Urinary bladder (tissue), 3 donors: ENCODE measurements at regions not wholly inside any gene's neighbourhood (a gene's known extent, or its start where the extent isn't known, plus 50 kb on each side); places are given as distances from the start of the nearest gene placed in this dataset.
"Not testable (repeated sequence)": the region's sequence is repeated elsewhere in the genome, so short reads cannot be mapped to it uniquely, and the experiment has no call there.

ENCODE experiments used
- DNase-seq: peaks from one replicate; pipeline ENCODE4 v3.0.0-alpha.2; 2015; ENCODE audit errors: extremely low spot score
- H3K27ac ChIP-seq: one replicate; pipeline ENCODE4 v1.5.1; 2013; ENCODE audit warnings: low read depth, mild to moderate bottlenecking, moderate library complexity
- H3K36me3 ChIP-seq: one replicate; pipeline ENCODE4 v1.6.1; 2013; ENCODE audit warnings: mild to moderate bottlenecking, moderate library complexity; ENCODE audit not compliant: insufficient read depth
- H3K4me1 ChIP-seq: one replicate; pipeline ENCODE4 v1.6.1; 2013; ENCODE audit warnings: mild to moderate bottlenecking, moderate library complexity; ENCODE audit not compliant: insufficient read depth
- H3K4me3 ChIP-seq: one replicate; pipeline ENCODE4 v1.5.1; 2013; ENCODE audit warnings: low read depth, low read length
- WGBS: extraction: QIAGEN DNeasy Blood & Tissue Kit; methylation state at CpG from one replicate; pipeline ENCODE4 v1.1.7; 2013; 5-methylcytosine and 5-hydroxymethylcytosine counted together
- donor health status: healthy with polysubstance abuse.
- donor health status: healthy.

DNA sequence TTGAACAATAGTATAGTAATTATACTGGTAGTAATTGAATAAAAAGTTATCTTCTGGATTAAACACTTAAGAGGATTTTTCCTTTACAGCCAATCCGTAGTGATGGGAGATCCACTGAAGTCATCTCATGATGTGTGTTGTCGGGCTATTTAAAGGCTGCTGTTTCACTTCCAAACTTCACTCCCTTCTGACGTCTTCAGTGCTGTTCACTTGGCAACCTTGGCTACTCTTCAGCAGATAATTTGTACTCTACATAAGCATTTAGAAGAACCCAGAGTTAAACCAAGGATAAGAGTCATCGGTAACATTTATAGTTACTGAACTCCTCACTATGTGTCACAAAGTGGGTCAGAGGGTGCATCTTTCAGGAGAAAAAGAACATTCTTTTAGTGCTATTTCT lies 179.1 kb upstream of the EYA4 start:
- H3K36me3 ChIP-seq, result no peaks in the 10 kb centered on the region
- H3K4me3 ChIP-seq, result no peak overlapping the region
- DNase-seq, result no peak
- 24% methylated on average over 4 of the region's 4 CpGs for WGBS
- no peak overlapping the region for H3K27ac ChIP-seq
- H3K4me1 ChIP-seq, result no peaks in the 10 kb centered on the region

DNA sequence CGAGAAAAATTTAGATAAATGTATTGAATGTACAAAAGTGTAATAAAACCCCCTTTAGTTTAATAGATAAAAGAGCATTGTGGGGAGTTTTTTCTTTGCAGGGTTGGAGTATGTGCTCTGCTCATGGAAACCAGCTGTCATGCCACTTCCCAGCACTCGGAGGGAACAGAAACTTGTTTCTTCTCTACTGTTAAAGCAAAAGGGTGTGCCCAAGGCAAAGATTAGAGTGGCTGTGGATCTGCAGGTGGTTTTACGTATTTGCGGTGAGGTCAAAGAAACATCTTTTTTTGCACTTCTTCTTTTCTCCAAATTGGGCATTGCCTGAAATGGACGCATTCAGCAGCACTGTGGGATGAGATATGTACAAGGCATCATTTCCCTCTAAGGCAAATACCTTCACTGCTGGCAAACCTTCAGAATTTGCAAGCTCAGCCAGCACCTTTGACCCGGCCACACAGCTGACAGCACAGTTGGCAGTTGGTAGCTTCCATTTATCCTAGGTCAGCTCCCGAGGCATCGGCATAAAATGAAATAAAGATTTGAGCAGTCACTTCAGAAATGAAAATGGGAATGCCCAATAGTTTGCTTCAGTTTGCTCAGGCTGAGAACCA lies 178.4 kb upstream of the EYA4 start:
- H3K4me1 ChIP-seq, result no peaks in the 10 kb centered on the region
- no peaks in the 10 kb centered on the region for H3K36me3 ChIP-seq
- H3K4me3 ChIP-seq, result no peak overlapping the region
- DNase-seq, result no peak
- WGBS, result 74% methylated on average over 8 of the region's 8 CpGs
- no peak overlapping the region for H3K27ac ChIP-seq

DNA sequence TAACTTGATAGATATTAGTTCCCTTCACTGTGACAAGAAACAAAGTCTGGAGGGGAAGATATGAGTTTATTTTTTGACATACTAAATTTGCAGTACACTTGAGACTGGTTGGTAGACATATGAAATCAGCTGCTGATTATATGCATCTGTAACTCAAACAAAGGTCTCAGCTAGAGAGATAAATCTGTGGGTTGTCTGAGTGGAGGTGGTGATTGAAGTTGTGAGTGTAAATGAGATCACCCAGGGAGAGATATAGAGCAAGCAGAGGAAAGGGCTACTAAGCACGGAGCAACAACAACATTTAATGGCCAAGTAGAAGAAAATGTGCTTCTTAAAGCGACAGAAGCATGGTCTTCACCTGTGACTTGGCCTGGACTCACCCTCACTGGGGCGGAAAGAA lies 173.2 kb upstream of the EYA4 start:
- no peak for DNase-seq
- Histone ChIP-seq H3K36me3 (no peaks in the 10 kb centered on the region), H3K4me3 (no peak overlapping the region), H3K27ac (no peak overlapping the region), H3K4me1 (no peaks in the 10 kb centered on the region)
- WGBS, result 75% methylated on average over 3 of the region's 3 CpGs

- Histone ChIP-seq H3K36me3 (no peaks in the 10 kb centered on the region), H3K4me1 (no peaks in the 10 kb centered on the region), H3K4me3 (no peak overlapping the region), H3K27ac (no peak overlapping the region)
- DNase-seq, result no peak
- WGBS, result 54% methylated on average over 4 of the region's 4 CpGs
Observed at GRCh38 chr6:133070410-133071043, 170.6 kb upstream of the EYA4 start.

DNA sequence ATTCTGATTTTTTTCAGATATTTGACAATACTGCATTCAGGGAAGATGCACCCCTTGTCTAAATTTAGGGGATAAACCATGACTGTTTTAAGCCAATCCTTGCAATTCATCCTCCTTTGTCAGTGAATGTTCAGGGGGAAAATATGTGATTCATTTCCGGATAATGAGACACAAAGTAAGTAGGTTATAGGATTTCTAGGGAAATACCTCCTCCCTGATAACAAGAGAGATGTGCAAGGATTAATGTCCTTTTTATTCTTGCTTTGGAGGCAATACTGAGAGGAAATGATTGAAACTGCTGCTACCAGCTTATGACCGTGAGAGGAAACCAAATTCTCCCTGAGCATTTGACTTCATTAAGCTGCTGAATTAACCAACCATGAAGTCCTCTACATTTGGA lies 161.3 kb upstream of the EYA4 start:
- Histone ChIP-seq H3K4me3 (no peak overlapping the region), H3K4me1 (no peaks in the 10 kb centered on the region), H3K36me3 (no peaks in the 10 kb centered on the region), H3K27ac (no peak overlapping the region)
- 57% methylated on average over 2 of the region's 2 CpGs for WGBS
- no peak for DNase-seq

- Histone ChIP-seq H3K36me3 (no peaks in the 10 kb centered on the region), H3K4me3 (no peak overlapping the region), H3K27ac (no peak overlapping the region), H3K4me1 (no peaks in the 10 kb centered on the region)
- no peak for DNase-seq
- 82% methylated on average over 2 of the region's 2 CpGs for WGBS
Observed at GRCh38 chr6:133083248-133083967, 157.7 kb upstream of the EYA4 start.

GRCh38 chr6:133085471-133085870 lies 155.7 kb upstream of the EYA4 start:
- Histone ChIP-seq H3K4me3 (no peak overlapping the region), H3K27ac (no peak overlapping the region), H3K4me1 (no peaks in the 10 kb centered on the region), H3K36me3 (no peaks in the 10 kb centered on the region)
- no peak for DNase-seq
- 84% methylated on average over 1 of the region's 1 CpG for WGBS

DNA sequence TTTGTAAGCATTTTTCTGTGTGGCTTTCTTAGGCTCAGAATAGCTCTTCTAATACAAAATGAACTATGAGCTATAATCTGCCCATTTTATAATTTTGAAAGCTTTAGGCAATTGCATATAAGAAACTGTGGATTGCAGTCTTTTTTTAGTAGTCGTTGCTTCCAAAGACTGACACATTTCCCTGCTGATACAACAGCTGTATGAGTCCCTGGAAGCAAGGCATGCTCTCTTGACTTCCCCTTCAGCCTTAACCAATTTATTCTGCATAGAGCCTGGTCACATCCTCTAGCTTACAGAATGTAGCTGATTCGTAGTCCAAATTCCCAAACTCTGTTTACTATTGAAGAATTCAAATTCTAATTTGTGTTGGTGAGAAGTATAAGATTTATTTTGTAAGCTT lies 155.3 kb upstream of the EYA4 start:
- no peak for DNase-seq
- 56% methylated on average over 2 of the region's 2 CpGs for WGBS

DNA sequence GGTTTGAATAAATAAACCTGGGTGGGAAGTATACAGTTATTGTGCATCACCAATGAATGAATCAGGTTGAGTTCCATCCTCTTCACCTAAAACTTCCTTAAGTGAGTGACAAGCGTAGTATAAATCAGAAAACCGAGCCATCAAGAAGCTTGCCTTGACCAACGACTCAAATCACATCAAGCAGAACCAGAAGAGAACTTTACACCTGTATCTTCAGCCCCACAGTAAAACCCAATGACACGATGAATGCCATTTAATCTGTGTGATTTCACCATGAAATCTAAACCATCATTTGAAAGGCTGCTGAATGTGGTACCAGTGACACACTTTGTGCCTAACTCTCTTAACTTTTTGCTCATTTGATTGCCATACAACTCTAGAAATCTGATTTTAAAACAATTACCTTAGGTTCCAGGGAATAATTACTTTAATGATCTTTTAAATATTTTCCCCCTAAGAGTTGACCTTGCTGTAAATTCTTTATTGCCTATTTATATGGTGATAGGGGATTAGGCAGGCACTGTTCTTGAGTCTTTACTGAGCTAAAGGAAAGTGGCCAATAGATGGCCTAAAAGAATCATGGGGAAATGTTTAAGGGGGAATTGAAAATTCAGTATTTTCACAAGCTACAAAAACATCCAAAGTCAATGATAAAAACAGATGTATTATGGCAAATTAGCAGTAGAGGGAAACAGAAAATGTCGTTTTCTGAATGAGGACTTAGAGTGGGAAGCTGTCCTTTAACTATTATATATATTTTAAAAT lies 152.0 kb upstream of the EYA4 start:
- Histone ChIP-seq H3K4me3 (no peak overlapping the region), H3K4me1 (no peaks in the 10 kb centered on the region), H3K36me3 (no peaks in the 10 kb centered on the region), H3K27ac (no peak overlapping the region)
- DNase-seq, result no peak
- WGBS, result 82% methylated on average over 5 of the region's 5 CpGs

More for the DNA sequence above, 155.3 kb upstream of the EYA4 start:
- Histone ChIP-seq H3K4me3 (no peak overlapping the region), H3K27ac (no peak overlapping the region), H3K36me3 (no peaks in the 10 kb centered on the region), H3K4me1 (no peaks in the 10 kb centered on the region)

GRCh38 chr6:133092199-133092598 lies 149.0 kb upstream of the EYA4 start:
- 97% methylated on average over 1 of the region's 1 CpG for WGBS
- DNase-seq, result no peak
- no peak overlapping the region for H3K27ac ChIP-seq

DNA sequence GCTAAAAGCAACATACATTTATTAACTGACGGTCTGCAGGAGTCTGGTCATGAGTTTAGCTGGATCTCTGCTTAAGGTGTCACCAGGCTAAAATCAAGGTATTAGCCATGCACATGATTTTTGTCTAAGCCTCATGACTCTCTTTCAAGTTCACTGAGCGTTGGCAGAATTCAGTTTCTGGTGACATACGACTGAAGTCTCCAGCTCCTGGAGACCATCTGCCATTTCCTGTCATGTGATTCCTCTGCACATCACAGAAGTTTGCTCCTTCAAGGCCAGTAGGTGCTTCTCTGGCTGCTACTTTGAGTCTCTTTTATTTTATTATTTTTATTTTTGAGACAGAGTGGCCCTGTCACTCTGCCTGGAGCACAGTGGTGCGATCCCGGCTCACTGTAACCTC lies 148.4 kb upstream of the EYA4 start:
- no peaks in the 10 kb centered on the region for H3K36me3 ChIP-seq
- no peak overlapping the region for H3K27ac ChIP-seq
- DNase-seq, result no peak
- no peak overlapping the region for H3K4me3 ChIP-seq
- 69% methylated on average over 5 of the region's 5 CpGs for WGBS
- H3K4me1 ChIP-seq, result no peaks in the 10 kb centered on the region

More at GRCh38 chr6:133092199-133092598, 149.0 kb upstream of the EYA4 start:
- H3K4me3 ChIP-seq, result no peak overlapping the region
- H3K4me1 ChIP-seq, result no peaks in the 10 kb centered on the region
- H3K36me3 ChIP-seq, result no peaks in the 10 kb centered on the region

- H3K36me3 ChIP-seq, H3K27ac ChIP-seq, DNase-seq, H3K4me1 ChIP-seq, H3K4me3 ChIP-seq: not testable (repeated sequence)
- WGBS, result 85% methylated on average over 3 of the region's 3 CpGs
Observed at GRCh38 chr6:133093211-133093610, 147.9 kb upstream of the EYA4 start.

GRCh38 chr6:133093956-133094355 lies 147.2 kb upstream of the EYA4 start:
- WGBS, result 77% methylated on average over 3 of the region's 3 CpGs
- Histone ChIP-seq H3K36me3 (no peaks in the 10 kb centered on the region), H3K27ac (no peak overlapping the region), H3K4me1 (no peaks in the 10 kb centered on the region), H3K4me3 (no peak overlapping the region)
- no peak for DNase-seq

DNA sequence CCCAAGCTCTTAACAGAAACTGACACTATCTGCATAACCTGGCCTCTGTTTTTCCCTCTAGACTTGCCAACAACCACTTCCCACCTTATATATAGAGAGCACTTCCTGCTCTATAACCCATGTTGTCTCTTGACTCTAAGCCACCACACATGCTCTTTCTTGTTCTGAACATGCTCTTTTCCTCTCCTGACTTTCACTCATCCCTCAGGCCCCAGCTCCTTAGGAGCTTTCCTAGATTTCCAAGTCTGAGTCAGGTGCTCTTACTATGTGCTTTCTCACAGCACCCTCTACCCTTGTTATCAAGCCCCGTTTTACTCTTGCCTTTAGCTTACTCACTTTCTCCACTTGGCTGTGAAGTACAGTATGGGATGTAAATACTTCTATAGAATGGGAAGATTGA lies 143.9 kb upstream of the EYA4 start:
- Histone ChIP-seq H3K4me1 (no peaks in the 10 kb centered on the region), H3K4me3 (no peak overlapping the region), H3K27ac (no peak overlapping the region), H3K36me3 (no peaks in the 10 kb centered on the region)
- WGBS, result 81% methylated on average over 1 of the region's 1 CpG
- no peak for DNase-seq
